Stromal cell of bone marrow (primary cell): ENCODE measurements at regions not wholly inside any gene's neighbourhood (a gene's known extent, or its start where the extent isn't known, plus 50 kb on each side); places are given as distances from the start of the nearest gene placed in this dataset.
"Not testable (repeated sequence)": the region's sequence is repeated elsewhere in the genome, so short reads cannot be mapped to it uniquely, and the experiment has no call there.

ENCODE experiments used
- DNase-seq: peaks from one replicate; pipeline ENCODE4 v3.0.0-alpha.2; 2012; ENCODE audit warnings: low read depth

GRCh38 chr7:93830141-93830925 is 60.2 kb downstream of the TFPI2 start:
- DNase-seq: no peak

- no peak for DNase-seq
These were observed 62.3 kb downstream of the TFPI2 start for GRCh38 chr7:93828260-93828659.

DNA sequence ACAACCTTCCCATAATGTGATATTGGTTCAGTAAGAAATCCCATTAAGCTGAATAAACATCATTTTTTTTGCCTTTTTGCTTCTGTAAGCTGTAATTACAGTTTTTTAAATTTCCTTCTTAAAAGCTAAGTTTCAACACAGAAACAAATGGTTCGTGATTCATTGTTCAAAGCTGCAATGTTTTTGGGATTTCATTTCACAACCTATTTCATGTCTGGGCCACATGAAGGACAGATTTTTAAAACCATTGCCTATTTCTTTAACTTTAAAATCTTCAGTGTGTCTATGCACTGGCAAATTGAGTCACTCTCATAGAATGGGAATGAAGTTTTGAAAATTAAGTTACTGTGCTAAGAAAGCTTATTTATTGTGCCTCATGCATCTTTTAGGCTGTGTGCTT is 66.9 kb downstream of the TFPI2 start:
- DNase-seq: no peak

DNA sequence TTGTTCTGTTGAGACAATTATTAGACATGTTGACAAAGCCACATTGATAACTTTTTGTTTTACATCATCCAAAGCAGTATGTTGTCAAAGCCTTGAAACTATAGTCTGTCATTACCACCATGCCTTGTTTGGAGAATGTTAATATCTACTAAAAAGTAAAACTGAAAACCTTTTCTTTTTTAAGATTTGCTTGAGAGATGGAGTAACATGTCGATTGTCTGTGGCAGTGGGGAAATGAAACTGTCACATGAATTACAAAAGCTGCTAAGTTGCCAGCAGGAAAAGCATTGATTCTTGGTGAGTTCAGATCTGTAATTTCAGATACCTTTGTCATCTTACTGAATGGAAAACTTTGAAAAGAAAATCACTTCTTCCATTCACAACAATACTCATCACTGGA is 69.1 kb downstream of the TFPI2 start:
- no peak for DNase-seq

DNA sequence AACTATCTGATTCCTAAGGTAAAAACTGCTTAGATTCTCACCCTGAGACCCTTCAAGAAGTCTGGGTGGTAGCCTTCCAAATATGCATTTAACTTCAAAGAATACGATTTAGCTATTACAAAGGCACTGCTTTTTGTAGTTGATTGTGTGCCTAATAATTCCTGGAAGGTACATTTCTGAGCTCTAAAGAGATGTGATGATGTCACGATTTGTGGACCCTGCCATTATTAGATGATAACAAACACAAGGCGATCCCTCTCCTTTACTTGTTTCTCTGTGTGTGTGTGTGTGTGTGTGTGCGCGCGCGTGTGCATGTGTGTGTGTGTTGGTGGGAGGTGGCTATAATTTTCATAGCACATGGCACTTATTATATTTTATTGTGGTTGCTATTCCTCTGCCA is 70.9 kb downstream of the TFPI2 start:
- no peak for DNase-seq

GRCh38 chr7:93817526-93817925 is 73.0 kb downstream of the TFPI2 start:
- DNase-seq: no peak

GRCh38 chr7:93817004-93817403 is 73.5 kb downstream of the TFPI2 start:
- DNase-seq: no peak

DNA sequence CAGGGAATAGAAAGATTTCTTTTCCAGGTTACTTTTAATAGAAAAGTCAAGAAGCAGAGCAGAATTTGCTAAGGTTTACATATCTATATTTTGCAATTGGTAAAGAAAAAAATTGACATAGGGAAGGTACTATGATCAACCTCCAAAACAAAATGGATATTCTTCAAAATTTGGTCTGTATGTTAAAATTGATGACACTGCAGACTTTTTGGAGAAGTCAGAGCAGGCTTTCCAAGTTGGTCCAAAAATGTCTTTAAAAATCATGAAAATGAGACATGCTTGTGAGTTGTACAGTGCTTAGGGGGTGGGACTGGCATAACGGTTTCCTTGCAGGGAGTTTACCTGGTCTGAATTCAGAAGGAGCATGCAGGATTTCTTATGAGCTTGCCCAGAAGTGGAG is 77.0 kb downstream of the TFPI2 start:
- no peak for DNase-seq

GRCh38 chr7:93812061-93812460 is 78.5 kb downstream of the TFPI2 start:
- DNase-seq: no peak

- DNase-seq: no peak
These were observed 79.4 kb downstream of the TFPI2 start for GRCh38 chr7:93811198-93811597.

DNA sequence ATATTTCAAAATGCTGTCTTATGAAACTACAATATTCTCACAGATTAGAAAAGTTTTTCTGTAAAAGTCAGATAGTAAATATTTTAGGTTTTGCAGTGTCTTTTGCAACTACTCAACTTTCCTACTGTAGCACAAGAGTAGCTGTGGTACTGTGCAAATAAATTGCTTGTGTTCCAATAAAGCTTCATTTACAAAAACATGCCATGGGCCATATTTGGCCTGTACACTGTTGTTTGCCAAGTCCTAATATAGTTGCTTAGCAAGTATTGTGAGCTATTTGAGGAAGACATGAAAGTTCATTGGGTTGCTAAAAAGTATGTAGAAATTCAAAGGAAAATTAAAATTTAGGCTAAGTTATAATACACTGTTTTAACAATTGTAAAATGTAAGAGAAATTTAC is 80.0 kb downstream of the TFPI2 start:
- DNase-seq: no peak

DNA sequence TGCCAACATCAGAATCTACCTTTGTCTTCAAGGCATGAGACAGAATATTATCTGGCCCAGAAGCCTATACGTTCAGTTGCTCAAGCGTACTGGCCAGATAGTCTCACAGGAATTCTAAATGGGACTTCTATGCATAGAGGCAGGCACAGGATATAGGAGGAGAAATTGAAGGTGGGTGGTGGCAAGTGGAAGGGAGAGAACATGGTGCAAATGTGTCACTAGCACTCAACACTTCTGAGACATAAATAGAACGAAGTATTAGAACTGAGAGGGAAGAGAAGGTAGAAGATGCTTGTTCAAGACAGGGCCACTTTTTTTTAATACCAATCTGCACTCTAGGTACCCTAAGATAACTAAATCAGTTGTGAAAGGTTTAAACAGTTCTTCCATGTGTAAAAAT is 85.8 kb downstream of the TFPI2 start:
- DNase-seq: no peak

DNA sequence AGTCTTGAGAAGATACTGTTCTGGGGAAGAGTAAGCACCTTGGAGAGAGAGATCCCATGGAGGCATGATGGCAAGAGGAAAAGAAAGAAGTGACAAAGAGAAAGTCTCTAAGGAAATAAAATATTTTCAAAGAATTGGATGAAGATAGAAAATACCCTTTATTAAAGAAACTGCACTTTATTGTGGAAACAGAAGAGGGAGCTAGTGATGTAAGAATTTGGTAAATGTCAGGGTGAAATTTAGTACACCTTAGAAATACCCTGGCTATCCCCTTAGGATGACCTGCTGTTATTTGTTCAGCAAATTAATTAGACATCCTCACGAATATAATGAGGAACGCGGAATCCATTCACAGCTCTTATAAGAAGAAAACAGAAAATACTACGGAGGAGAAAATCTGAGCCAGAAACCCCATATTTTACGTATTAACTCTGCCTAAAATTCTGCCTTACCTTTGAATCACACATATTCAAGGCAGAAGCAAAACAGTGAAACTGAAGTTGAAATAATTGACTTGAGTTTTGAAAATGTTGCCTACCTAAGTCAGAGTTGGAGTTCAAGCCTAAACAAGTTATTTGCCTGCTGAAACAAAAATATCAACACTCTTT is 90.7 kb downstream of the TFPI2 start:
- DNase-seq: no peak

- DNase-seq: not testable (repeated sequence)
These were observed 97.4 kb downstream of the TFPI2 start for GRCh38 chr7:93793084-93793697.

- no peak for DNase-seq
These were observed 111.4 kb downstream of the TFPI2 start for GRCh38 chr7:93779115-93779514.

DNA sequence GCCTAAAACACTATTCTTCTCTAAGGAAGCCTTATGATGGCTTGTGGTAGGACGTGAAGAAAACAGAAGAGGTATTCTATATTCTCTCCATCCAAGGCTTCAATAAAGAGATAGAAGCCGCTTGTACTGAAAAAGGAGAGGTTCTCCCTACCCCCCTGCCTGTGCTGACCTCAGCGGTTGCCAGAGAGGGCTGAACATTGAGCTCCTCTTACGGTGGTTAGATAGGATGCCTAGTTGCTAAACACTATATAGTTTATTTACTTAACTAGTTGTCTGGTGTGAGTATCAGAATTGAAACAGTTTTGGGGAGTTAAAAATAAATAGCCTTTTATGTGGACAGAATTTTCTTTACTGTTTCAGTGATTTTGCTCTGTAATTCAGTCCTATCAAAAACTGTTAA is 112.2 kb downstream of the TFPI2 start:
- DNase-seq: no peak

DNA sequence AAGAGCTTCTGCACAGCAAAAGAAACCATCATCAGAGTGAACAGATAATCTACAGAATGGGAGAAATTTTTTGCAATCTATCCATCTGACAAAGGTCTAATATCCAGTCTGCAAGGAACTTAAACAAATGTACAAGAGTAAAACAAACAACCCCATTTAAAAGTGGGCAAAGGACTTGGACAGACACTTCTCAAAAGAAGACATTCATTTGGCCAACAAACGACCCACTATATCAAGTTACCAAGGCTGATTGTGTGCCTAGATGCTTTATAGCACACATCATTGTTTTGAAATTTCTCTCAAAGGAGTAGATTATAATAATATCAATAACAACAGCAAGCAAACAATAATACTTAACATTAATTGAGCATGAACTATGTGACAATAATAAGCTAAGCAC is 117.1 kb downstream of the TFPI2 start:
- DNase-seq: no peak

DNA sequence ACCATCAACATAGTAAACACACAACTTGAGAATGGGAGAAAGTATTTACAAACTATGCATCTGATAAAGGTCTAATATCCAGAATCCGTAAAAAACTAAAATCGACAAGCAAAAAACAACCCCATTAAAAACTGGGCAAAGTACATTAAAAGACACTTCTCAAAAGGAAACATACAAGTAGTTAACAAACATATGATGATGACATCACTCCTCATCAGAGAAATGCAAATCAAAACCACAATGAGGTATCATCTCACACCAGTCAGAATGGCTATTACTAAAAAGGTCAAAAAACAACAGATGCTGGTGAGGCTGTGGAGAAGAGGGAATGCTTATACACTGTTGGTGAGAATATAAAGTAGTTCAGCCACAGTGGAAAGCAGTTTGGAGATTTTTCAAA is 125.1 kb downstream of the TFPI2 start:
- no peak for DNase-seq

DNA sequence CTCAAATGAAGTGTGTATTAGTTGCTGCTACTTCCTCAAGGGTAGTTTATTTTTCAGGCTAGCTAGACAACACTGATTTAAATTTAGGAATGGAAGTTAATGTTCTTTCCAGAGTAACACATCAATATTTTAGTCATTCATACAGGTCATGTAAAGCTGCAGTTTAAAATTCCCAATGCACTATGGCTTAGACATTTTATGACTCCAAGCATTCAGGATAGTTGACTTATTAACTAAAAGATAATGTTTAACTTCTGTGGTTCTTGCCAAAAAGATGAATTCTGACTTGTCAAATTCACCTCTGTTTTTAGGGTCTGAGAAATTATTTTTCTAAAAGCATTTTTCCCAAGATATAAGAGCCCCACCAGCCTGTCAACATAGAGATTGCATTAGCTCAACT is 131.9 kb downstream of the TFPI2 start:
- no peak for DNase-seq

GRCh38 chr7:93757426-93757825 is 133.1 kb downstream of the TFPI2 start:
- no peak for DNase-seq

GRCh38 chr7:93756890-93757289 is 133.7 kb downstream of the TFPI2 start:
- no peak for DNase-seq

- DNase-seq: no peak
These were observed 139.1 kb downstream of the TFPI2 start for GRCh38 chr7:93751421-93751820.

GRCh38 chr7:93750986-93751385 is 139.6 kb downstream of the TFPI2 start:
- DNase-seq: no peak

GRCh38 chr7:93747019-93747418 is 143.5 kb downstream of the TFPI2 start:
- no peak for DNase-seq
